ENCODE measurements at regions not wholly inside any gene's neighbourhood (a gene's known extent, or its start where the extent isn't known, plus 50 kb on each side); places are given as distances from the start of the nearest gene placed in this dataset.

GRCh38 chr11:128172046-128172878, 415.1 kb downstream of the ETS1 start:
- TF ChIP-seq CTCF (IDR thresholded peaks at IDR 0.05) (peak; percentile 39 to 83 (median 79)), POLR2A (IDR thresholded peaks at IDR 0.05) (no peak)

All from body of pancreas (tissue), 4 donors.